ENCODE measurements at regions not wholly inside any gene's neighbourhood (a gene's known extent, or its start where the extent isn't known, plus 50 kb on each side); places are given as distances from the start of the nearest gene placed in this dataset.
"Not testable (repeated sequence)": the region's sequence is repeated elsewhere in the genome, so short reads cannot be mapped to it uniquely, and the experiment has no call there.

GRCh38 chr7:36040679-36041078 lies 112.4 kb upstream of the EEPD1 start:
- DNase-seq, result no peak

GRCh38 chr7:36044101-36044892 lies 108.8 kb upstream of the EEPD1 start:
- no peak for DNase-seq

GRCh38 chr7:36045326-36045725 lies 107.7 kb upstream of the EEPD1 start:
- no peak for DNase-seq

- DNase-seq, result no peak
Observed at GRCh38 chr7:36045830-36046341, 107.2 kb upstream of the EEPD1 start.

DNA sequence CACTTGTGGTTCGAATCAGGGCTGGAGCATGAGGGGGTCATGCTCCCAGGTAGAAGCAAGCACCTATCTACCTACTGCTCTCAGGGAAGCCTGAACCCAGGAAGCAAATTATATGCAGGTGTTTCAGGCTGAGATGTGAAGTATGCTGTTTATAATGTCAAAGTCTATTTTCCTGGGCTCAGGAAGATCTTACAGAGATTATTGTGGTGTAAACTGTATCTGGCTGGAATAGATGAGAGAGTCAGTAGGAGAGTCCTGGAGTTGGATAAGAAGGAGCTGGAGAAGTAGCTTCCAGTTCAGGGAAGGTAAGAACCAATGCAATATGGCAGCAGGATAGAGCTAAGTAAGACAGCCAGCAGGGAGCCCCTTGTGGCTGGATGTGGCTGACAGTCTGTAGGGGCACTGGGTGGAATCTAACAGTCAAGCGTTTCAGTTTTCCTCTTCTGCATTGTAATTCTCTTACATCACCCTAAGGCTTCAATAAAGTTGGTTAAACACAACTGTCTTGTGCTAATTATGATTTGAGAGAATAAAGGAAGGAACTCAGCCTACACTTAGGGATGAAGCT lies 105.9 kb upstream of the EEPD1 start:
- no peak for DNase-seq

DNA sequence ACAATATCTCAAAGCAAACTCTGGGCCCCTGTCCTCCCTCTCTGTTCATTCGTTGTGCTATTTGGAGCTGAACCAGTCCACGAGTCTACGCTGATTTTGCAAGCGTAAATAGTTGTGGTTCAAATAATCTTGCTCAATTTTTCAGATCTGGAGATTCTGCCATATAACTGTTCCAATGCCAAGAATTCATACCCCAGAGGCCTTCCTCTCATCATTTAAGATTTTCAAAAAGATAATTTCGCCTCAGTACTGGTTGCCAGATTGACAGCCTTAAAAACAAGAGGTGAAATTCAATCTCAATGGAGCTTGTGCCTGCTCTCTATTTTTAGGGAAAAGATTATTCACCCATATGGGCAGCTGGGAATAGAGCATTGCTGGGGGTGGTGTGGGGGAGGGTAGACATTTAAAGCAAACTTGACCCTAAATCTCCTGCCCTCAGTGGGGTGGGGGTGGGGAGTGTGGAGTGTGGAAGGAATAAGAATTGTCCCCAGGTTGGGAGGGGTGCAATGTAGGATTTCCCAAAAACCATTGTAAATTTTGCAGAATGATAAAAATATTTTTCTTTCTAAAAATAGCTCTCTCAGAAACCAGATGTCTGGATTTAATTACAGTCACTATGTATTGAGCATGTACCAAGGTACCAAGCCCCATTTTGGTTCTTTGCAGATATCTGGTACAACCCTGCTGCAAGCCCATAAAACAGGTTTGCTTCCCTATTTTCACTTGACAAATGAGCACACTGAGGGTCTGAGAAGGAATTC lies 104.7 kb upstream of the EEPD1 start:
- DNase-seq, result no peak

DNA sequence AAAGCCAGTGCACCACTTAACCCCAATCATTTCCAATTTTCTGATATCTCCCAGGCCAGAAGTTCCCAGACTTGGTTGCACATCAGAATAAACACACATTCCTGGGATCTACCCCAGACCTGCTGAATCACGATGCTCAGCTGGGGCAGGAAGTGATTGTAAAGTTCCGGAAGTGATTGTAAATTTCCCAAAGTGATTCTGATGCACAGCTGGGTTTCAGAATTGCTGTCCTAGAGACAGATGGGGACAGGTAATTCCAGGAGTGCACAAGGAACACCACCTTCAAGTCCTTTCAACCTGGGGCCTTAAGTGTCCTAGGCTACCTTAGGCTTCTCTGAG lies 104.2 kb upstream of the EEPD1 start:
- no peak for DNase-seq

GRCh38 chr7:36051501-36051900 lies 101.6 kb upstream of the EEPD1 start:
- DNase-seq, result no peak

DNA sequence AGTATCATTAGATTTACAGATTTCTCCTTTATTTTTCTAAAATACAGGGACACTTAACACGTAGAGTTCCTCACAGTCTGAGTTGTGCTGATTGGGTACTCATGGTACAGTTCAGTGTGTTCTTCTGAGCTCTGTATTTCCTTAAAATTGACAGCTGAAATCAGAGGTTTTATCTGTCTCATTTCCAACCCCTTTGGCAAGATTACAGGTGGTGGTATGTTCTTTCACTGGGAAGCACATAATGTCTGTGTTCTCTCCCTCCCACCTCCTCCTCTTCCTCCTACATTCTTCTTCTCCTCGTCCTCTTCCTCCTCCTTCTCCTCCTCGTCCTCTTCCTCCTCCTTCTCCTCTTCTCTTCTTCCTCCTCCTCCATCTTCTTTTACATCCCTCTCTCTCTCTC lies 99.5 kb upstream of the EEPD1 start:
- DNase-seq, result no peak

- no peak for DNase-seq
Observed at GRCh38 chr7:36054637-36055036, 98.4 kb upstream of the EEPD1 start.

DNA sequence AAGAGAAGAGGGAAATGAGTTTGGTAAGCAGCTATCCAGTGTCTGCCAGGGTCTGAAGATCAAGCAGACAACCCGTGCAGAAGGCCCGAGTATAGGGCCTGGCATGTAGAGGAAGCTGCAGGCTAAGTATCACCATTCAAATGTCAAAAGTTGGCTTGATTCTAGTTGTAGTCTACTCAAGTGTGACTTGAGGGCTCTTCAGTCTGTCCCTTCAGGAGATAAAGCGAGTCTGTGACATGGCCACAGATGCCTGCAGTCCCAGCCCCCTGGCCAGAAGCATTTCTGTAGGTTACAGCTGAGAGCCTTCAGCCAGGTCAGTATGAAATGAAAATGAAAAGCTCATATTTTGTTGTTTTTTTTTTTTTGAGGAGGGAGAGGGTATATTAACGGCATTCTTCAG lies 97.8 kb upstream of the EEPD1 start:
- DNase-seq, result no peak

GRCh38 chr7:36057323-36057722 lies 95.7 kb upstream of the EEPD1 start:
- DNase-seq, result no peak

GRCh38 chr7:36058020-36058592 lies 94.9 kb upstream of the EEPD1 start:
- no peak for DNase-seq

- DNase-seq, result not testable (repeated sequence)
Observed at GRCh38 chr7:36060388-36060787, 92.7 kb upstream of the EEPD1 start.

- DNase-seq, result no peak
Observed at GRCh38 chr7:36062154-36062815, 90.8 kb upstream of the EEPD1 start.

DNA sequence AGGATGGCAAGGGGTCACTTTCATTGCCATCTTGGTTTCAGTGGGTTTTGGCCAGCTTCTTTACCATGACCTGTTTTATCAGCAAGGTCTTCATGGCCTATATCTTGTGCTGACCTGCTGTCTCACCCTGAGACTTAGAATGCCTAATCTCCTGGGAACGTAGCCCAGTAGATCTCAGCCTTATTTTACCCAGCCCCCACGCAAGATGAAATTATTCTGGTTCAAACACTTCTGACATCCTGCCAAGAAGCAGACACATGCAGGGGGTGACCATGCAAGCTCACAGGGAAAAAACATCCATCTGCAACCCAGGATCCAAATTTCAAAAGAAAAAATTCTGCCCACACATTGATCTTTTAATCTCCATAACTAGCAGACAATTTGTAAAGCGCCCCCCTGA lies 88.4 kb upstream of the EEPD1 start:
- no peak for DNase-seq

GRCh38 chr7:36065563-36066342 lies 87.3 kb upstream of the EEPD1 start:
- DNase-seq, result not testable (repeated sequence)

DNA sequence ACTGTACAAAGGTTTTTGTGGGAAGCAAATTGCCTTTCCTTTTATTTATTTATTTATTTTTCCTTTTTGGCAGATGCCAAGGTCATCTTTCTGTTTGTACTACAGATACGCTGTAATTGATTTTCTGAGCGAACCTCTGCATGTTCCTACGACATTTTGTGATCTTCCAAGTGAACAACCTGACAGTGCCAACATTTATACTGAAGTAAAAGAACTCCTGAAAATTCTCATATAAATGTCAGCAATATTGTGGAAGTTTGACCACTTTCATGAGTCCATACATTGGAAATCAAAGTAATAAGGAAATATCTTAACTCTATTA lies 86.8 kb upstream of the EEPD1 start:
- no peak for DNase-seq

GRCh38 chr7:36070230-36070629 lies 82.8 kb upstream of the EEPD1 start:
- no peak for DNase-seq

DNA sequence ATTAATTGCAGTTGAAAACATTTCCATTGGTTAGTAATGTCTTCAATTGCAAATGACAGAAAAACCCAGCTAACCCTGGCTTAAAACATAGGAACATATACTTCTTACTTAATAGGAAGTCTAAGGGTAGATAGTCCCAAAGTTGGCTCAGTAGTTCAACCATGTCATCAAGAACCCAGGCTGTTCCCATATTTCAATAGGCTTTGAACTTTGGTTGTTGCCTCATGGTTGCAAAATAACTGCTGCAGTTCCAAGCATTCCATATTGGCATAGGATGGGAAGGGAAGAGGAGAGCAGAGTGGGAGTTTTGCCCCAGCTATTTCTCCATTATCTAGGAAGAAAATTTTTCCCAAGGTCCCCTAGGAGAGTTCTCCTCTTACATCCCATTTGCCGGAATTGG lies 81.4 kb upstream of the EEPD1 start:
- DNase-seq, result no peak

DNA sequence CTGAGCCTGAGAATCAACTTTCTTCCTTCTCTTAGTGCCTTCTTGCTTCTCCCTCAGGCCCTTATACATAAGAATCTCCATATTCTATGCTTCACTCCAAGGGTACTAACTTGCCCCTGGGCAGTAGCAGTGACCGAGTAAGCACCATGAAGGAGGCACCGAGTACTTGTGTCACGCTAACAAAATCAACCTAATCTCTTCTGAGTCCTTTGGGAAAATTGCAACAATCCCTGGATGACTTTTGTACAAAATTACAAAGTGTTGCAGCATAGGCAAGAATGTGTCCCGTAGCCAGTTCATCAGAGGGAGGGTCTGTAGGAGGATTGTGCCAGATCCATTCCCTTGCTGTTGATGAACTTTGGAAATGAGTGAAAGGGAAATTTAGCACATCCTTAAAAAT lies 80.4 kb upstream of the EEPD1 start:
- DNase-seq, result no peak

DNA sequence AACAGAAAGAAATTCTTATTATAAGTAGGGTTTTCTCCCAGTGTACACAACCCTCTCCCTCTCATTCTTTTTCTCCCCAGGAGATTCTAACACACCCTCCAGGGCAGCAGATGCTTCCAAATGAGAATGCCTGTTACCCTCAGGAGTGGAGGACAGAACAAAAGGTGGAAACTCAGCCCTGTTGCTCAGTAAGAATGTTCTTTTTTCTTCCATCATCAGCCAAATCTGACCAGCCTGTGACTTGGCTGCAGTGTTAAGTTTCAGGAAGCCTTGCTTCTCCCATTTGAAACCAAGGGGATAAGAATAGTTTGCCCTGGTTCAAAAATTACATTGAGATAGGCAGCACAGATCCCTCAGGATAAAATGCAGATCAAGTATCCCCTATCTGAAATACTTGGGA lies 77.5 kb upstream of the EEPD1 start:
- no peak for DNase-seq
